K562 (cell line): ENCODE measurements at regions not wholly inside any gene's neighbourhood (a gene's known extent, or its start where the extent isn't known, plus 50 kb on each side); places are given as distances from the start of the nearest gene placed in this dataset.
"Not testable (repeated sequence)": the region's sequence is repeated elsewhere in the genome, so short reads cannot be mapped to it uniquely, and the experiment has no call there.

Experiments
- ATF2 ChIP-seq: sonication (generic); formaldehyde crosslinking; IDR thresholded peaks from 2 replicates; pipeline ENCODE4 v1.8.1; 2022; ENCODE audit warnings: missing genetic modification reagents
- FOXJ3 ChIP-seq: sonication (generic); formaldehyde crosslinking; IDR thresholded peaks from 2 replicates; pipeline ENCODE4 v1.4.0; 2020; ENCODE audit warnings: mild to moderate bottlenecking, missing genetic modification reagents
- JUN ChIP-seq, 2 experiments: sonication (generic) in 1 of 2; formaldehyde crosslinking in 1 of 2; IDR thresholded peaks; 2 replicates each; pipeline versions ENCODE4 v1.6.1 to v1.8.0; 2012 to 2022; ENCODE audit warnings: borderline replicate concordance in 2 of 2, mild to moderate bottlenecking in 2 of 2, improper control_type of control experiment in 1 of 2, low read depth in 1 of 2, low read length in 1 of 2, missing genetic modification reagents in 1 of 2
- MIER1 ChIP-seq: fragments of 450-650 bp; IDR thresholded peaks from 2 replicates; pipeline ENCODE4 v1.6.1; 2016; ENCODE audit warnings: antibody characterized with exemption, mild to moderate bottlenecking, low read depth
- NEUROD1 ChIP-seq: fragments of 150-350 bp; IDR thresholded peaks from 2 replicates; pipeline ENCODE4 v1.6.1; 2014; ENCODE audit warnings: borderline replicate concordance, low read length, low read depth; ENCODE audit not compliant: partially characterized antibody
- POLR2A ChIP-seq: fragments of 450-650 bp; conservative IDR thresholded peaks from 2 replicates; pipeline ENCODE4 v1.6.1; 2016
- TBP ChIP-seq: optimal IDR thresholded peaks from 2 replicates; pipeline ENCODE3; 2011; ENCODE audit warnings: low read depth, low read length, improper control_type of control experiment
- ZNF436 ChIP-seq: fragments of 250-450, 450-650 bp; sonication (Bioruptor Pico); formaldehyde crosslinking; IDR thresholded peaks from 2 replicates; pipeline ENCODE4 v1.7.0; 2020; ENCODE audit warnings: mild to moderate bottlenecking
- TF ChIP-seq, protein P1 (sequence below), 3 experiments: IDR thresholded peaks in 2 of 3; conservative IDR thresholded peaks in 1 of 3; 2 replicates each; pipeline ENCODE4 v1.5.1; 2011 to 2012; ENCODE audit warnings: low read length in 3 of 3, mild to moderate bottlenecking in 3 of 3, control low read depth in 2 of 3, improper control_type of control experiment in 1 of 3, inconsistent platforms in 1 of 3, low read depth in 1 of 3, mixed read lengths in 1 of 3, moderate library complexity in 1 of 3; ENCODE audit not compliant: insufficient read depth in 2 of 3

GRCh38 chr2:91759361-91759941, 3068.0 kb downstream of the RPIA start:
- not testable (repeated sequence) for TF ChIP-seq FOXJ3 (CRISPR knock-in tag); TBP; POLR2A; MIER1; JUN (IDR thresholded peaks at IDR 0.05; ENCODE audit: borderline replicate concordance, low read depth, low read length); JUN (CRISPR knock-in tag; IDR thresholded peaks at IDR 0.05; ENCODE audit: borderline replicate concordance); NEUROD1; ATF2 (CRISPR knock-in tag); ZNF436 (CRISPR knock-in tag)
- TF ChIP-seq, protein P1, sequence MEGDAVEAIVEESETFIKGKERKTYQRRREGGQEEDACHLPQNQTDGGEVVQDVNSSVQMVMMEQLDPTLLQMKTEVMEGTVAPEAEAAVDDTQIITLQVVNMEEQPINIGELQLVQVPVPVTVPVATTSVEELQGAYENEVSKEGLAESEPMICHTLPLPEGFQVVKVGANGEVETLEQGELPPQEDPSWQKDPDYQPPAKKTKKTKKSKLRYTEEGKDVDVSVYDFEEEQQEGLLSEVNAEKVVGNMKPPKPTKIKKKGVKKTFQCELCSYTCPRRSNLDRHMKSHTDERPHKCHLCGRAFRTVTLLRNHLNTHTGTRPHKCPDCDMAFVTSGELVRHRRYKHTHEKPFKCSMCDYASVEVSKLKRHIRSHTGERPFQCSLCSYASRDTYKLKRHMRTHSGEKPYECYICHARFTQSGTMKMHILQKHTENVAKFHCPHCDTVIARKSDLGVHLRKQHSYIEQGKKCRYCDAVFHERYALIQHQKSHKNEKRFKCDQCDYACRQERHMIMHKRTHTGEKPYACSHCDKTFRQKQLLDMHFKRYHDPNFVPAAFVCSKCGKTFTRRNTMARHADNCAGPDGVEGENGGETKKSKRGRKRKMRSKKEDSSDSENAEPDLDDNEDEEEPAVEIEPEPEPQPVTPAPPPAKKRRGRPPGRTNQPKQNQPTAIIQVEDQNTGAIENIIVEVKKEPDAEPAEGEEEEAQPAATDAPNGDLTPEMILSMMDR (IDR thresholded peaks at IDR 0.05 in 2 of 3, conservative IDR thresholded peaks at IDR 0.05 in 1 of 3; ENCODE audit: insufficient read depth in 2 of 3, low read depth in 1 of 3, low read length in 3 of 3): not testable (repeated sequence)
